Stimulated activated CD8-positive, alpha-beta memory T cell treated with anti-CD3 and anti-CD28 coated beads, Interleukin-7, amount 100 ng/mL, for 4 hours (primary cell): ENCODE measurements at regions not wholly inside any gene's neighbourhood (a gene's known extent, or its start where the extent isn't known, plus 50 kb on each side); places are given as distances from the start of the nearest gene placed in this dataset.
"Not testable (repeated sequence)": the region's sequence is repeated elsewhere in the genome, so short reads cannot be mapped to it uniquely, and the experiment has no call there.

Experiments used
- DNase-seq, 2 donors: peaks; one replicate each; pipeline ENCODE4 v3.0.0-alpha.2; 2020; ENCODE audit warnings: low read depth in 2 of 2

- no peak for DNase-seq
Observed at GRCh38 chr4:24209131-24209530, 319.3 kb upstream of the PPARGC1A start.

GRCh38 chr4:24208691-24209090 is 318.8 kb upstream of the PPARGC1A start:
- no peak for DNase-seq

DNA sequence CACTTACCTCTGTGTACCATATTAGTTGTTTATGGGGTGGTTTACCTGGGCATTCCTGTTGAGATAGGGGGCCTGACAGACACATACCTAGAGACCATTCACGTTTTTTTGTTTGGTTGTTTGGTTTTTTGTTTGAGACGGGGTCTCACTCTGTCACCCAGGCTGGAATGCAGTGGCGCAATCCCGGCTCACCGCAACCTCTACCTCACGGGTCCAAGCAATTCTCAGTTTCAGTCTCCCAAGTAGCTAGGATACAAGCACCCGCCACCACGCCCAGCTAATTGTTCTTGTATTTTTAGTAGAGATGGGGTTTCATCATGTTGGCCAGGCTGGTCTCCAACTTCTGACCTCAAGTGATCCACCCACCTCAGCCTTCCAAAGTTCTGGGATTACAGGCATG is 314.9 kb upstream of the PPARGC1A start:
- DNase-seq = not testable (repeated sequence)

DNA sequence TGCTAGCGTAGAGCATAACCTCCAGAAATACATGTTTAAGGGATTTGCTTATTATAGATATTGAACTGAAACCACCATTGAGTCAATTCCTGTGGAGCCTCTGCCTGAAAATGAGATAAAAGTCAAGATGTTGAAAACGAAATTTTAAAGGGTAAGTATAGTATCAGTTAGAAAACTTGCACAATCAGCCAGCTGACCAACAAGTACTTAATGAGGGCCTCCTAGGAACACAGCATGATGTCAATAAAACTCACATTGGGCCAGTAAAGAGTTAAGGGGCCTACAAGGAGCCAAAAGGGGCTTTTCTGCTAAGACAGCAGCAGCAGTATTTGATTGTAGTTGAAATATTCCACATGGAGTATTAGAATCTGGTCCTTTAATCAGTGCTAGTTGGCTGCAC is 314.1 kb upstream of the PPARGC1A start:
- DNase-seq = no peak

- no peak for DNase-seq
Observed at GRCh38 chr4:24202579-24202978, 312.7 kb upstream of the PPARGC1A start.

DNA sequence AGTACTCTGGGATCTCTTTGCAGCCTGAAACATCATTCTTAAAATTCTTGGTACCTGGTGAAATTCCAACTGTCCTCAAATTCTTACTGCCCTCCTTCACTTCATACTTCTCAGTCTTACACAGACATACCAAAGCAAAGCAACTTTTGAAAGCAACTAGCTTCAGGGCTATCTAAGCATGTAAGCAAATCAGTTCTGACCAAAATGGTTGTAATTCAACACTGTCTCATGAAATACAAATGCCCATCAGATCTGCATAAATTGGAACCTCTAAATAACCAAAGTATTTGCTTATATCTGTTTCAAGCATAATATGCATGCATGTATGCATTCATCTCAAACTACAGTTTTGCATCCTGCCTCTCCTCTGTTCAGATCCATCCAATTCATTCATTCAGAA is 308.1 kb upstream of the PPARGC1A start:
- DNase-seq = no peak

GRCh38 chr4:24196785-24197184 is 306.9 kb upstream of the PPARGC1A start:
- DNase-seq = no peak

GRCh38 chr4:24195991-24196736 is 306.3 kb upstream of the PPARGC1A start:
- no peak for DNase-seq

DNA sequence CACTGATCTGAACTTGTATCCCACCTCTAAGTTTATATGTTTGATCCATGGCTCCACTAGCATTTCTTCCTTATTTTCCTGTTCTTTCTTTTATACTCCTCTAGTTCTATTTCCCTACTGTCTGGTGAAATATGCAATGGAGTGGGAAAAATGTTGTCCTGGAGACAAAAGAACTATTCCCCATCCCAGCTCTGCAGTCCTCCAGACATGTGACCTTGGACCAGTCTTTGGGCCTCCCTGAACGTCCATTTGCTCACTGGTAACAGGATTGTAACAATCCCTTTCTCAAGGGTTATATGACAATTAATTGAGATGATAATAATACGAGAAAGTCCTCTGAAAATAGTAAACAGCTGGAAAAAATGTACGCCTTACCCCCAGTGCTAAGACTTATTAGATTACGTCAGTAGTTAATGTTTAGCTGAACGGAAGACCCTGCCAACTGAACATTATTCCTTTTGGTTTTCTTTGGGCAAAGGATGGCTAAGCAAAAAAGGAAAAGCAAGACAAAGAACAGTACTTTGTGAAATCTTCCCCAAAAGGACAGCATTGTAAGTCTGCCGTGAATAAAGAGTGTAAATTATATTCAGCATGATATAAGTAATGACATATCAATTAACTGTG is 302.3 kb upstream of the PPARGC1A start:
- no peak for DNase-seq

DNA sequence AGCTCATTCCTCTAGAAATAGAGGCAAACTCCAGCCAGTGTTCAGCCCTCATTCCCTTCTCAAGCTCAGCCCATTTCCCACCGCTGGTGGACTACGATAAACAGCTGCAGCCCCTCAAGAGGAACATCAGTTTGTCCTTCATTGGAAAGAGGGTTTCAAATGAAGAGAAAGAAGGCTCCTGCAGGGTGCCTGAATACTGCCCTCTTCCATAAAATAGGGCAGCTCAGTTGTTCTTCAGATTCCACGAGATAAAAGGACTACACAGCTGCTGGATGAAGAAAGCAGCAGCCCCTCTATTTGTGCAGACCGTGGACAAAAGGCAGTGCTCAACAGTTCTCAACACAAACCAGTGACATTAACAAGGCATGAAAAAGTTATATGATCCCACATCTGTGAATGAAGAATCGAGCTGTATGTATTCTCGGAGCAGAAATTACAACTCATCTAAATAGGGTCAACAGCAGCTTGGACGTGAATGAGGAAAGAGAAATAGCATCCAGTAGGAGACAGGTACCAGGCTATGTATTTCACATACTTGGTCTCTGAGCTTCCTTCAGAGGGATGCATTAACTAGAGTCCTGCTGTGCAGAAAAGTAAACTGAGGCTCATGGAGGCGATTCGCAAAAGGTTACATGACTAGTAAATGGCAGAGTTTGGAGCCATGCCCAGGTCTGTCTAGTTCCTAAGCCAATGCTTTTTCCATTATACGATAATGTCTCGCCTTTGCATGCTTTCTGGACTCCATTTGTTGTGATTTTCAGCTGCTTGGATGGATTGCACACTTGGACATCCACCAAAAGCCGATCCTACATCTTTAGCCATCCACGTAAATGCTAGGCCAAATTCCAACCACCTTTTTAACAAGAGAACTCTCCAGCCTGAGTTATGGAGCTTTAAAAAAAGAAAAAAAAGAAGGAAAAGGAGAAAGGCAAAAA is 301.2 kb upstream of the PPARGC1A start:
- no peak for DNase-seq

DNA sequence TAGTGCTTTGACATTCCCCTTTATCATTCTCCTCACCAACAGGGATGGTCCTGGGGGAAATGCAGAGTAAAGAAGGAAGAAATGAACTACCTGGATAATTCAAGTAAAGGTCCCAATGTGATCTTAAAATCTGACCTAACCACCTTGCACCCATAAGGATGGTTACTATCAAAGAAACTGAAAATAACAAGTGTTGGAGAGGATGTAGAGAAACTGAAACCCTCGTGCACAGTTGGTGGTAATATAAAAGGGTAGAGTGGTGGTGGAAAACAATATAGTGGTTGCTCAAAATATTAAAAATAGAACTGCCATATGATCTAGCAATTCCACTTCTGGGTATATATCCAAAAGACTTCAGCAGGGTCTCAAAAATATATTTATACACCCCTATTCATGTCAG is 298.6 kb upstream of the PPARGC1A start:
- no peak for DNase-seq

GRCh38 chr4:24186466-24186865 is 296.6 kb upstream of the PPARGC1A start:
- no peak for DNase-seq

GRCh38 chr4:24181005-24181404 is 291.2 kb upstream of the PPARGC1A start:
- DNase-seq = no peak

DNA sequence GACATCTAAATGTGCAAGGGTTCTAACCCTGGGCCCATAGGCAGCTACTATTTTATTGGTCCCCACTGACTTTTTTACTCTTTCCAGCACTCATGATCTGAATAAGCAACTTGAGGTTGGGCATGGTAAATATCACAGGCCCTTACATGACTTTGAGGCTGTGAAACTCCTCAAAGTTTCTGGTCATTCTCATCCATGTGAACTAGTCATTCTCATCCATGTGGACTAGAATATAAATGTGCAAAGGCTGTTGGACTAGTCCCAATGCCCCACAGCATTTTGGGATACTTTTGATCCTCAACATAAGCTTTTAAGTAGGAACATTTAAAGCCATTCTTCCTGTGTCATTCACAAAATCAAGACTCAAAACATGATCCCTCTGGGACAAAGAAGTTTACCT is 290.7 kb upstream of the PPARGC1A start:
- no peak for DNase-seq

GRCh38 chr4:24179201-24179840 is 289.5 kb upstream of the PPARGC1A start:
- DNase-seq = no peak

GRCh38 chr4:24177443-24177842 is 287.6 kb upstream of the PPARGC1A start:
- not testable (repeated sequence) for DNase-seq

DNA sequence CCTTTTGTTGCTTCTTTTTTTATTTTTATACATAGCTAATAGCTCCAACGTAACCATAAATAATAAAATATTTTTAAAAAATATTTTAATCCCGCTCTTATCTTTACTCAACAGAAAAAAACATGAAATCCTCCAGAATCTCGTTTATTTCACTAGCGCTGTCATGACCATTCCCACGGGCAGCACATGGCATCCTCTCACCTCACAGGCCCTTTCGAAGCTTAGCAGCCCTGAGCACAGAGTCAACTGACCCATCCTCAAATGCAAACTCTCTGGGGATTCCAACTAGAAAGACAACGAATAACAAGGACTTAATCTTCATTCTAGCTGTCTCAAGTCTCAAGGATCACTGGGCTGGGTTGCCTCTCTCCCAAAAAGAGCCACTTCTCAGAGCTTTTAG is 285.9 kb upstream of the PPARGC1A start:
- DNase-seq = no peak

DNA sequence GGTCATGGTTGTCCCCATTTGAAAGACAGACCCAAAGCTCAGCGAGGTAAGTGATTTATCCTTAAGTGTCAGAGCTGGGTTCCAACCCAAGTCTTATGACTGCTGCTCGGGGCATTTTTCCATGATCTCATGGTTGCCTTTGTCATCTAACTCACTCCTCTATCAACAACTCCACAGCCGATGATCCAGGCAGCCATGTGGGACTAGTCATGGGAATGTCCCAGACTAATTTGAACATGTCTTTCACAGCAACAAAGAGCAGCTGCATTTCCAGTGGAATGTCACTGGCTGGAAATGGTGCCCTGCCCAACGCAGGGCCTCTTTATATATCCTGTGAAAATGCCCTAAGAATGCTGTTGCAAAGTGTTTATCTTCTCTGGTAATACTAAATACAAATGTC is 284.8 kb upstream of the PPARGC1A start:
- DNase-seq = no peak

- DNase-seq = no peak
Observed at GRCh38 chr4:24172406-24172805, 282.6 kb upstream of the PPARGC1A start.

- no peak for DNase-seq
Observed at GRCh38 chr4:24169956-24170355, 280.1 kb upstream of the PPARGC1A start.

GRCh38 chr4:24168658-24169057 is 278.8 kb upstream of the PPARGC1A start:
- no peak for DNase-seq

- DNase-seq = no peak
Observed at GRCh38 chr4:24166501-24166900, 276.7 kb upstream of the PPARGC1A start.
